ENCODE measurements at regions not wholly inside any gene's neighbourhood (a gene's known extent, or its start where the extent isn't known, plus 50 kb on each side); places are given as distances from the start of the nearest gene placed in this dataset.

- no peaks in the 10 kb centered on the region for H3K36me3 ChIP-seq (ENCODE audit: insufficient read depth, low read length)
- H3K9me3 ChIP-seq (replicated peaks; ENCODE audit: low read length): no peaks in the 10 kb centered on the region
- H3K4me2 ChIP-seq (ENCODE audit: low read length): no peak overlapping the region
- no peaks in the 10 kb centered on the region for H3K4me1 ChIP-seq (ENCODE audit: control insufficient read depth, insufficient read depth, low read length)
- H3K9ac ChIP-seq (ENCODE audit: low read depth, low read length): no peak overlapping the region
- no peak overlapping the region for H3K4me3 ChIP-seq (ENCODE audit: low read length)
- peaks cover 46% of the 10 kb centered on the region for H3K27me3 ChIP-seq (ENCODE audit: control insufficient read depth, insufficient read depth, low read length)
These were observed 96.8 kb upstream of the THY1 start for GRCh38 chr11:119519796-119520195.

GRCh38 chr11:119518746-119519730 lies 96.1 kb upstream of the THY1 start:
- Histone ChIP-seq H3K27me3 (ENCODE audit: control insufficient read depth, insufficient read depth, low read length) (peaks cover 45% of the 10 kb centered on the region), H3K4me2 (ENCODE audit: low read length) (no peak overlapping the region), H3K36me3 (ENCODE audit: insufficient read depth, low read length) (no peaks in the 10 kb centered on the region), H3K4me1 (ENCODE audit: control insufficient read depth, insufficient read depth, low read length) (no peaks in the 10 kb centered on the region), H3K4me3 (ENCODE audit: low read length) (no peak overlapping the region), H3K9me3 (replicated peaks; ENCODE audit: low read length) (no peaks in the 10 kb centered on the region), H3K9ac (ENCODE audit: low read depth, low read length) (no peak overlapping the region)

DNA sequence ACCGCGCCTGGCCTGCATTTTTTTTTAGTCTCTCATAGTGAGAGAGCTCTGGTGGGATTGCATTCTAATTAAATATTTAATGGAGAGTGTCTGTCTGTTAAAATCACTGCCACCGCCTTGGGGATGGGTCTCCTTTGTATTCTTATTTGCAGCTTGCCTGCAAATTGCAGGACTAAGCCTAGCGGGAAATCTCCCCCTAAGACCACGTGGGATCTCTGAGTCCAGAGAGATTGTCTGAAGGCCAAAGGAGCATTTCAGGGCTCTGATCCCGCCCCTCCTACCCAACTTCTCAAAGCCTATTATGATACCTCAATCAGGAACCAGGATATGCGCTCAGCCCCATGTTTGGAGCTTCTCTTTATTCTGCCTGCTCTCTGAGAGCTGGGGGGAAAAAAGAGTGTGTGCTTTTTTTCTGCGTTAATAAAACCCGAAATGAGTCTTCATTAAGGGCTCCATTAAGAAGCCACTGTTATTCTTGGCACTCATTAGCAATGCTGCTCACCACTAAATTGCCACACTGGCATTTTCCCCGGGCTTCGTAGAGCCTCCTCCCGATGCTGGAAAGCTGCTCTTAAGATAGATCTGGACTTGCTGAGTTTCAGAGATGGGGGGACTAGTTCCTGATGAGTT lies 92.9 kb upstream of the THY1 start:
- no peak overlapping the region for H3K4me2 ChIP-seq (ENCODE audit: low read length)
- no peaks in the 10 kb centered on the region for H3K4me1 ChIP-seq (ENCODE audit: control insufficient read depth, insufficient read depth, low read length)
- H3K4me3 ChIP-seq (ENCODE audit: low read length): no peak overlapping the region
- no peaks in the 10 kb centered on the region for H3K9me3 ChIP-seq (replicated peaks; ENCODE audit: low read length)
- H3K36me3 ChIP-seq (ENCODE audit: insufficient read depth, low read length): no peaks in the 10 kb centered on the region
- peaks cover 45% of the 10 kb centered on the region for H3K27me3 ChIP-seq (ENCODE audit: control insufficient read depth, insufficient read depth, low read length)
- H3K9ac ChIP-seq (ENCODE audit: low read depth, low read length): no peak overlapping the region

- Histone ChIP-seq H3K9me3 (replicated peaks; ENCODE audit: low read length) (peaks cover 2% of the 10 kb centered on the region), H3K36me3 (ENCODE audit: insufficient read depth, low read length) (no peaks in the 10 kb centered on the region), H3K27me3 (ENCODE audit: control insufficient read depth, insufficient read depth, low read length) (peaks cover 37% of the 10 kb centered on the region), H3K4me1 (ENCODE audit: control insufficient read depth, insufficient read depth, low read length) (peaks cover 19% of the 10 kb centered on the region), H3K9ac (ENCODE audit: low read depth, low read length) (no peak overlapping the region), H3K4me3 (ENCODE audit: low read length) (no peak overlapping the region), H3K4me2 (ENCODE audit: low read length) (no peak overlapping the region)
These were observed 90.8 kb upstream of the THY1 start for GRCh38 chr11:119513806-119514170.

DNA sequence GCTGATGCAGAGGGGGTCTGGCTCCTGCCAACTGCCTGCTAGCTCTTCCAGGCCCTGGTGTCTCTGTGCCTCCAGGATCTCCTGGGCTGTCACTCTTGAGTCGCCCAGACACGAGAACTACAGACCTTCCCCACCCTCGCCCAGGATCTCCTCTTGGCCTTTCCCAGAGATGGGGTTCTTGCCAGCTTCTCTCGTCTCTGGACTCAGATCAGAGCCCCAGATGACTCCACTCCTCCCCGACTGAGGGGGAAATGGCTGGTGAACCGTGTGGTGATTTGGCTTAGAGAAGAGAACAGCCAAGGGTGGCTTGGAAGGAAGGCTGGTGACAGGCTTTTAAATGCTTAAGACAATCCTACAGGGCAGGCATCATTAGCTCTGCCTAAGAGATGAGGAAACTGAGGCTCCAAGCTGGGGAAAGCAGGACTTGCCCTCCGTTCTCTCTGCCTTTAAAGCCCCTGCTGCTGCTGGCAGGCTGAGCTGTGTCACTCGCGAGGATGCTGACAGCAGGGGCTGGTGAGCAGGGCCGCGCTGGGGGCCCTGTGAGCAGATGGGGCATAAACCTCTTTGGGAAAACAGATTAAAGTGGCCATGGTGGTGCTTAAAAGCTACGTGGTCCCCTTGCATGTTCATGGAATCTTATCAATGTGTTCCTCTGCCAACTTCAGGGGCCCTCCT lies 90.3 kb upstream of the THY1 start:
- Histone ChIP-seq H3K9ac (ENCODE audit: low read depth, low read length) (no peak overlapping the region), H3K9me3 (replicated peaks; ENCODE audit: low read length) (peaks cover 2% of the 10 kb centered on the region), H3K4me3 (ENCODE audit: low read length) (no peak overlapping the region), H3K36me3 (ENCODE audit: insufficient read depth, low read length) (no peaks in the 10 kb centered on the region), H3K27me3 (ENCODE audit: control insufficient read depth, insufficient read depth, low read length) (peaks cover 37% of the 10 kb centered on the region), H3K4me2 (ENCODE audit: low read length) (no peak overlapping the region), H3K4me1 (ENCODE audit: control insufficient read depth, insufficient read depth, low read length) (peaks cover 19% of the 10 kb centered on the region)

DNA sequence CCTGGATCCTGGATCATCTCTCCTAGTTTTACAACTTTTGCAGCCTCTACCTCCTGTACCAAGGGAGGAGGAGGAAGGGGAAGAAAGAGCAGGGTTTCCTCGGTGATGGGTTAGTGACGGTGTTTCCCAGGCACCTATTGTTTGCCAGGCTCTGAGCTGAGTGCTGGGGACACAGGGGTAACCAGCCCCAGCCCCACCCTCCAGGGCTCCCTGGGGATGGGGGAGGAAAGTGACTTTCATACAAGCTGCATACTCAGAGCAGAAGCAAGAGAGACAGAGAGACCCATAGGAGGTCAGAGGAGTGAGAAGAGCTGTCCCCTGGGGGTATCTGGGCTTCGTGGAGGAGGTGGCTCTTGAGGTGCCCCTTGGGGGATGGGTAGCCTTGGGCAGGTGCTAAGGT lies 89.4 kb upstream of the THY1 start:
- H3K27me3 ChIP-seq (ENCODE audit: control insufficient read depth, insufficient read depth, low read length): peaks cover 35% of the 10 kb centered on the region
- peaks cover 2% of the 10 kb centered on the region for H3K9me3 ChIP-seq (replicated peaks; ENCODE audit: low read length)
- H3K36me3 ChIP-seq (ENCODE audit: insufficient read depth, low read length): no peaks in the 10 kb centered on the region
- H3K4me2 ChIP-seq (ENCODE audit: low read length): no peak overlapping the region
- H3K4me1 ChIP-seq (ENCODE audit: control insufficient read depth, insufficient read depth, low read length): peaks cover 19% of the 10 kb centered on the region
- H3K4me3 ChIP-seq (ENCODE audit: low read length): no peak overlapping the region
- no peak overlapping the region for H3K9ac ChIP-seq (ENCODE audit: low read depth, low read length)

DNA sequence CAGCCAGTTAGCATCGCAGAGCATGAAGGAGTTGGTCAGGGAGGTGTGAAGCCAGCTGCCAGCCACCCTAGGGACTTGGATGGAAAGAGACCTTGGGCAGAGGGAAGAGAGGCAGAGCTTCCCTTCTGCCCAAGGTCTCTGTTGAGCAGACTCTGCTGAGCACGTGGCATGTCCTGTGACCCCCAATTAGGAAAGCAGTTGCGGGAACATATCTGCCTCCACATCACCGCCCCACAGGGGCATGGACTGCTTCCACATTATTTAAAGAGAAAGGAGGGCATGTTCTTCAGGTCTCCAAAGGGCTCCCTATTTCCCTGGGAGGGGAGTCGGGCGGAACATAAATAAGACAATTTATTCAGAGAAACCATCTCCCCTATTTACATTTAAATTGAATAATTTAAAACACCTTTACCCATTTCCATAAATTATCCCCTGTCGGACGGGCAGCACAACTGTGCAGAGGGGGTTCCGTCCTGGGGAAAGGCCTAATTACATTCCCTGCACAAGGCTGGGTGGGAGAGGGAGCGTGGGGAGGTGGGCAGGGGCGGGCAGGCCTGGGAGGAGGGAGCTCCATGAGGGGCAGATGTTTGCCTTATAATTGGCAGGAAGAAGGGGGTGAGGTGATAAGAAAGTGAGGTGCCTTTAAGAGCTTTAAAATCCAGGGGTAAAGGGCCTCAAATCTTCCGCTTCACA lies 88.8 kb upstream of the THY1 start:
- no peak overlapping the region for H3K9ac ChIP-seq (ENCODE audit: low read depth, low read length)
- peaks cover 19% of the 10 kb centered on the region for H3K4me1 ChIP-seq (ENCODE audit: control insufficient read depth, insufficient read depth, low read length)
- H3K36me3 ChIP-seq (ENCODE audit: insufficient read depth, low read length): no peaks in the 10 kb centered on the region
- H3K9me3 ChIP-seq (replicated peaks; ENCODE audit: low read length): peaks cover 2% of the 10 kb centered on the region
- peaks cover 29% of the 10 kb centered on the region for H3K27me3 ChIP-seq (ENCODE audit: control insufficient read depth, insufficient read depth, low read length)
- no peak overlapping the region for H3K4me3 ChIP-seq (ENCODE audit: low read length)
- H3K4me2 ChIP-seq (ENCODE audit: low read length): no peak overlapping the region

DNA sequence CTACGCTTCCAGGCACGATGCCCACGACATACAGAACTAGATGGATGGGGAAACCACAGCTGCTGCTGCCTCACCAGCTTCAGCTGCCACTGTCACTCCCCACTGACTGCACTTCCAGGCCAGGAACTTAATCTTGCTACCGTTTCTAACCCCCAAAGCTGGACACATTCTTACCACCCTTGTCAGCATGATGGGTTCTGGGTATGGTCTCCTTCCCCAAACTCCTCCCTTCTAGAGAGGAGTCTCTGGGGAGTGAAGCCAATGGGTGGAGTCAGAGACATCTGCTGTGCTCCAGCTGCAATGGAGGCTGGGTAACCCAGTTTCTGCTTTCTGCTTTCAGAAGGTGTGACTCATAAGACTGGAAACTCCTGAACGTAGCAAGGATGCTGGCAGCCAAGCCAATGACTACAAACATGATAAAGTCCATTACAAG lies 87.0 kb upstream of the THY1 start:
- Histone ChIP-seq H3K27me3 (ENCODE audit: control insufficient read depth, insufficient read depth, low read length) (peaks cover 24% of the 10 kb centered on the region), H3K9me3 (replicated peaks; ENCODE audit: low read length) (peaks cover 2% of the 10 kb centered on the region), H3K9ac (ENCODE audit: low read depth, low read length) (peak overlapping the region; percentile 42), H3K36me3 (ENCODE audit: insufficient read depth, low read length) (no peaks in the 10 kb centered on the region), H3K4me2 (ENCODE audit: low read length) (peak overlapping the region; percentile 41), H3K4me3 (ENCODE audit: low read length) (no peak overlapping the region), H3K4me1 (ENCODE audit: control insufficient read depth, insufficient read depth, low read length) (peaks cover 32% of the 10 kb centered on the region)

GRCh38 chr11:119509282-119509841 lies 86.4 kb upstream of the THY1 start:
- Histone ChIP-seq H3K4me3 (ENCODE audit: low read length) (no peak overlapping the region), H3K9me3 (replicated peaks; ENCODE audit: low read length) (peaks cover 2% of the 10 kb centered on the region), H3K4me2 (ENCODE audit: low read length) (peak overlapping the region; percentile 41), H3K9ac (ENCODE audit: low read depth, low read length) (peak overlapping the region; percentile 42), H3K4me1 (ENCODE audit: control insufficient read depth, insufficient read depth, low read length) (peaks cover 32% of the 10 kb centered on the region), H3K36me3 (ENCODE audit: insufficient read depth, low read length) (no peaks in the 10 kb centered on the region), H3K27me3 (ENCODE audit: control insufficient read depth, insufficient read depth, low read length) (peaks cover 18% of the 10 kb centered on the region)

DNA sequence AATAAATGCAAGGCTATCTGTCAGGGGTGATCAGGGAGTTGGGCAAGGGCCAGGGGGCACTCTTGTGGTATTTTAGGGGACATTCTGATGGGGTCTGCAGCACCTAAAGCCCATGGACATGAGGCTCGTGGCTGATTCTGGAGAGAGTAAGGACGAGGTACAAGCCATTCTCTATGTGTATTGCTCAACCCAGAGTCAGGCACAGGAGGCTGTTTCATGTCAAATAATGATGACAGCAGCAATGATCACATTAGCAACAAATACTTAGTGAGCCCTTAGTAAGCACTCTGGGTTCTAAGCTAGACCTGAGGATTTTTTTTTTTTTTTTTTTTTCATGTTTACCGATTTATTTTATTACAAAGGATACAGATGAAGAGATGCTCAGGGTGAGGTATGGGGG lies 83.5 kb upstream of the THY1 start:
- H3K4me2 ChIP-seq (ENCODE audit: low read length): peak overlapping the region; percentile 2
- H3K9ac ChIP-seq (ENCODE audit: low read depth, low read length): no peak overlapping the region
- peaks cover 2% of the 10 kb centered on the region for H3K9me3 ChIP-seq (replicated peaks; ENCODE audit: low read length)
- peaks cover 2% of the 10 kb centered on the region for H3K27me3 ChIP-seq (ENCODE audit: control insufficient read depth, insufficient read depth, low read length)
- no peak overlapping the region for H3K4me3 ChIP-seq (ENCODE audit: low read length)
- peaks cover 32% of the 10 kb centered on the region for H3K4me1 ChIP-seq (ENCODE audit: control insufficient read depth, insufficient read depth, low read length)
- no peaks in the 10 kb centered on the region for H3K36me3 ChIP-seq (ENCODE audit: insufficient read depth, low read length)

GRCh38 chr11:119505861-119506260 lies 82.9 kb upstream of the THY1 start:
- Histone ChIP-seq H3K36me3 (ENCODE audit: insufficient read depth, low read length) (no peaks in the 10 kb centered on the region), H3K4me3 (ENCODE audit: low read length) (no peak overlapping the region), H3K9me3 (replicated peaks; ENCODE audit: low read length) (peaks cover 2% of the 10 kb centered on the region), H3K4me1 (ENCODE audit: control insufficient read depth, insufficient read depth, low read length) (peaks cover 32% of the 10 kb centered on the region), H3K27me3 (ENCODE audit: control insufficient read depth, insufficient read depth, low read length) (peaks cover 4% of the 10 kb centered on the region), H3K9ac (ENCODE audit: low read depth, low read length) (no peak overlapping the region), H3K4me2 (ENCODE audit: low read length) (peak overlapping the region; percentile 2)

Measured in skeletal muscle satellite cell (primary cell).